ENCODE measurements at regions not wholly inside any gene's neighbourhood (a gene's known extent, or its start where the extent isn't known, plus 50 kb on each side); places are given as distances from the start of the nearest gene placed in this dataset.
"Not testable (repeated sequence)": the region's sequence is repeated elsewhere in the genome, so short reads cannot be mapped to it uniquely, and the experiment has no call there.

DNA sequence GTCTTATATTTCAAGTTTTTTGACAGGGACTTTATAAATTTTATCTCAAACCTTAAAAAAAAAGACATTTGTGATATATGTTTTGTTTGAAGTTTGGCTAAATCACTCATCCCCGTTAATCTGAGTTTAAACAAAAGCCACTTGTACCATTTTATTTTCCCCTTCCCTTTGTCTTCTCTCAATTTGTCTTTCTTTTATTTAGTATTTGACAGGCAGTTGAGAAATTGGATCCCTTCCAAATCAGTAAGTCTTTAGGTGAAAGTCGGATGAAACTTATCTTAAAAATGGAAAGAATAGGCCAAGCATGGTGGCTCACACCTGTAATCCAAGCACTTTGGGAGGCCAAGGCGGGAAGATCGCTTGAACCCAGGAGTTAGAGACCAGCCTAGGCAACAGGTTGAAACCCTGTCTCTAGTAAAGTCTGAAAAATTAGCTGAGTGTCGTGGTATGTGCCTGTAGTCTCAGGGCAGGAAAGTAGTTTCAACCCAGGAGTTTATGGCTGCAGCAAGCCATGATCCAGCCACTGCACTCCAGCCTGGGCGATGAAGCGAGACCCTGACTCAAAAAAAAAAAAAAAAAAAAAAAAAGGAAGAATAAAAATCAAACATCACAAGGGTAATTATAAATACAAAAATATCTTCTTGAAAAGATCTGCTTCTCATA is 394.6 kb upstream of the TPM1 start:
- H3K27ac ChIP-seq (ENCODE audit: low read depth, low read length) = no peak overlapping the region
- peaks cover 0 to 5% of the 10 kb centered on the region in 2 donors for H3K4me1 ChIP-seq (ENCODE audit: control insufficient read depth in 1 of 2, insufficient read depth in 2 of 2, low read length in 2 of 2)
- H3K9ac ChIP-seq (ENCODE audit: low read depth in 1 of 2, low read length in 2 of 2) = no peak overlapping the region
- no peaks in the 10 kb centered on the region for H3K27me3 ChIP-seq (ENCODE audit: control insufficient read depth in 1 of 2, insufficient read depth in 2 of 2, low read length in 2 of 2)
- no peak overlapping the region for H3K4me3 ChIP-seq (ENCODE audit: low read depth in 1 of 2, low read length in 2 of 2)
- no peaks in the 10 kb centered on the region for H3K9me3 ChIP-seq (ENCODE audit: control insufficient read depth in 1 of 2, low read length in 2 of 2)
- peaks cover 0 to 6% of the 10 kb centered on the region in 2 donors for H3K36me3 ChIP-seq (ENCODE audit: control insufficient read depth in 1 of 2, insufficient read depth in 2 of 2, low read length in 2 of 2)

GRCh38 chr15:62648954-62649353 is 393.6 kb upstream of the TPM1 start:
- Histone ChIP-seq H3K27me3 (ENCODE audit: control insufficient read depth in 1 of 2, insufficient read depth in 2 of 2, low read length in 2 of 2) (no peaks in the 10 kb centered on the region), H3K27ac (ENCODE audit: low read depth, low read length) (no peak overlapping the region), H3K9me3 (ENCODE audit: control insufficient read depth in 1 of 2, low read length in 2 of 2) (no peaks in the 10 kb centered on the region), H3K9ac (ENCODE audit: low read depth in 1 of 2, low read length in 2 of 2) (no peak overlapping the region), H3K36me3 (ENCODE audit: control insufficient read depth in 1 of 2, insufficient read depth in 2 of 2, low read length in 2 of 2) (peaks cover under 1 to 9% of the 10 kb centered on the region in 2 donors), H3K4me1 (ENCODE audit: control insufficient read depth in 1 of 2, insufficient read depth in 2 of 2, low read length in 2 of 2) (peaks cover 0 to 5% of the 10 kb centered on the region in 2 donors), H3K4me3 (ENCODE audit: low read depth in 1 of 2, low read length in 2 of 2) (no peak overlapping the region)

GRCh38 chr15:62649793-62650420 is 392.6 kb upstream of the TPM1 start:
- H3K4me1 ChIP-seq (ENCODE audit: control insufficient read depth in 1 of 2, insufficient read depth in 2 of 2, low read length in 2 of 2) = peaks cover 0 to 5% of the 10 kb centered on the region in 2 donors
- no peaks in the 10 kb centered on the region for H3K9me3 ChIP-seq (ENCODE audit: control insufficient read depth in 1 of 2, low read length in 2 of 2)
- H3K27ac ChIP-seq (ENCODE audit: low read depth, low read length) = no peak overlapping the region
- no peak overlapping the region for H3K4me3 ChIP-seq (ENCODE audit: low read depth in 1 of 2, low read length in 2 of 2)
- no peaks in the 10 kb centered on the region for H3K27me3 ChIP-seq (ENCODE audit: control insufficient read depth in 1 of 2, insufficient read depth in 2 of 2, low read length in 2 of 2)
- H3K9ac ChIP-seq (ENCODE audit: low read depth in 1 of 2, low read length in 2 of 2) = no peak overlapping the region
- peaks cover 3 to 9% of the 10 kb centered on the region in 2 donors for H3K36me3 ChIP-seq (ENCODE audit: control insufficient read depth in 1 of 2, insufficient read depth in 2 of 2, low read length in 2 of 2)

GRCh38 chr15:62653122-62653521 is 389.4 kb upstream of the TPM1 start:
- Histone ChIP-seq H3K9me3 (ENCODE audit: control insufficient read depth in 1 of 2, low read length in 2 of 2) (no peaks in the 10 kb centered on the region), H3K4me1 (ENCODE audit: control insufficient read depth in 1 of 2, insufficient read depth in 2 of 2, low read length in 2 of 2) (no peaks in the 10 kb centered on the region), H3K4me3 (ENCODE audit: low read depth in 1 of 2, low read length in 2 of 2) (no peak overlapping the region), H3K36me3 (ENCODE audit: control insufficient read depth in 1 of 2, insufficient read depth in 2 of 2, low read length in 2 of 2) (peaks cover 14 to 34% of the 10 kb centered on the region in 2 donors), H3K27ac (ENCODE audit: low read depth, low read length) (no peak overlapping the region), H3K9ac (ENCODE audit: low read depth in 1 of 2, low read length in 2 of 2) (no peak overlapping the region), H3K27me3 (ENCODE audit: control insufficient read depth in 1 of 2, insufficient read depth in 2 of 2, low read length in 2 of 2) (no peaks in the 10 kb centered on the region)

- Histone ChIP-seq H3K36me3 (ENCODE audit: control insufficient read depth in 1 of 2, insufficient read depth in 2 of 2, low read length in 2 of 2) (peaks cover 23 to 39% of the 10 kb centered on the region in 2 donors), H3K4me3 (ENCODE audit: low read depth in 1 of 2, low read length in 2 of 2) (no peak overlapping the region)
These were observed 386.5 kb upstream of the TPM1 start for GRCh38 chr15:62656071-62656470.

GRCh38 chr15:62657501-62657900 is 385.0 kb upstream of the TPM1 start:
- H3K9ac ChIP-seq (ENCODE audit: low read depth in 1 of 2, low read length in 2 of 2); H3K4me1 ChIP-seq (ENCODE audit: control insufficient read depth in 1 of 2, insufficient read depth in 2 of 2, low read length in 2 of 2); H3K27ac ChIP-seq (ENCODE audit: low read depth, low read length); H3K4me3 ChIP-seq (ENCODE audit: low read depth in 1 of 2, low read length in 2 of 2); H3K27me3 ChIP-seq (ENCODE audit: control insufficient read depth in 1 of 2, insufficient read depth in 2 of 2, low read length in 2 of 2); H3K9me3 ChIP-seq (ENCODE audit: control insufficient read depth in 1 of 2, low read length in 2 of 2): not testable (repeated sequence)
- H3K36me3 ChIP-seq (ENCODE audit: control insufficient read depth in 1 of 2, insufficient read depth in 2 of 2, low read length in 2 of 2) = peaks cover 23 to 39% of the 10 kb centered on the region in 2 donors

More at GRCh38 chr15:62656071-62656470, 386.5 kb upstream of the TPM1 start:
- Histone ChIP-seq H3K27ac (ENCODE audit: low read depth, low read length) (no peak overlapping the region), H3K9me3 (ENCODE audit: control insufficient read depth in 1 of 2, low read length in 2 of 2) (no peaks in the 10 kb centered on the region), H3K27me3 (ENCODE audit: control insufficient read depth in 1 of 2, insufficient read depth in 2 of 2, low read length in 2 of 2) (no peaks in the 10 kb centered on the region), H3K9ac (ENCODE audit: low read depth in 1 of 2, low read length in 2 of 2) (no peak overlapping the region), H3K4me1 (ENCODE audit: control insufficient read depth in 1 of 2, insufficient read depth in 2 of 2, low read length in 2 of 2) (no peaks in the 10 kb centered on the region)

DNA sequence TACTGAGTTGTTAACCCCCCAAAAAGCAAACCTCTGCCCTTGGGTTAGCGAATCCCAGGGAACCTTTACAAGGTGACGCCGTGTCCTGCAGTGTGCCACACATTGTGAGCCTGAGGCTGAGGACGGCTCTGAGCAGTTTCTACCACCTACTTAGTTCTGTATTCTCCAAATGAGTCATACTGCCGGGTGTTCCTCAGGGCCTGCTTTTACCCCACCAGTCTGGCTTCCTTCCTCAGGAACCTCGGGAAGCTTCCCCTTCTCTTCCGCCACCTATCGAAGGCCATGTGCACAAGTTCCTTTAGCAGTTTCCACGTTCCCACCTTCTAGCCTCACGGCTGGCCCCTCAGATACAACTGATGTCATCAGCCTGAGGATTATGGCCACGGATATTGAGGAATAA is 384.0 kb upstream of the TPM1 start:
- peaks cover 23 to 34% of the 10 kb centered on the region in 2 donors for H3K36me3 ChIP-seq (ENCODE audit: control insufficient read depth in 1 of 2, insufficient read depth in 2 of 2, low read length in 2 of 2)
- H3K9ac ChIP-seq (ENCODE audit: low read depth in 1 of 2, low read length in 2 of 2) = no peak overlapping the region
- no peaks in the 10 kb centered on the region for H3K27me3 ChIP-seq (ENCODE audit: control insufficient read depth in 1 of 2, insufficient read depth in 2 of 2, low read length in 2 of 2)
- H3K4me1 ChIP-seq (ENCODE audit: control insufficient read depth in 1 of 2, insufficient read depth in 2 of 2, low read length in 2 of 2) = no peaks in the 10 kb centered on the region
- H3K4me3 ChIP-seq (ENCODE audit: low read depth in 1 of 2, low read length in 2 of 2) = no peak overlapping the region
- H3K27ac ChIP-seq (ENCODE audit: low read depth, low read length) = no peak overlapping the region
- H3K9me3 ChIP-seq (ENCODE audit: control insufficient read depth in 1 of 2, low read length in 2 of 2) = no peaks in the 10 kb centered on the region

GRCh38 chr15:62663547-62663946 is 379.0 kb upstream of the TPM1 start:
- H3K27ac ChIP-seq (ENCODE audit: low read depth, low read length) = no peak overlapping the region
- H3K36me3 ChIP-seq (ENCODE audit: control insufficient read depth in 1 of 2, insufficient read depth in 2 of 2, low read length in 2 of 2) = peaks cover 6 to 11% of the 10 kb centered on the region in 2 donors

GRCh38 chr15:62665449-62665848 is 377.1 kb upstream of the TPM1 start:
- H3K27me3 ChIP-seq (ENCODE audit: control insufficient read depth in 1 of 2, insufficient read depth in 2 of 2, low read length in 2 of 2) = no peaks in the 10 kb centered on the region
- H3K27ac ChIP-seq (ENCODE audit: low read depth, low read length) = no peak overlapping the region
- H3K9me3 ChIP-seq (ENCODE audit: control insufficient read depth in 1 of 2, low read length in 2 of 2) = no peaks in the 10 kb centered on the region
- no peak overlapping the region for H3K9ac ChIP-seq (ENCODE audit: low read depth in 1 of 2, low read length in 2 of 2)
- H3K36me3 ChIP-seq (ENCODE audit: control insufficient read depth in 1 of 2, insufficient read depth in 2 of 2, low read length in 2 of 2) = peaks cover 0 to 13% of the 10 kb centered on the region in 2 donors
- no peak overlapping the region for H3K4me3 ChIP-seq (ENCODE audit: low read depth in 1 of 2, low read length in 2 of 2)
- H3K4me1 ChIP-seq (ENCODE audit: control insufficient read depth in 1 of 2, insufficient read depth in 2 of 2, low read length in 2 of 2) = no peaks in the 10 kb centered on the region

More at GRCh38 chr15:62663547-62663946, 379.0 kb upstream of the TPM1 start:
- H3K9ac ChIP-seq (ENCODE audit: low read depth in 1 of 2, low read length in 2 of 2) = no peak overlapping the region
- H3K4me1 ChIP-seq (ENCODE audit: control insufficient read depth in 1 of 2, insufficient read depth in 2 of 2, low read length in 2 of 2) = no peaks in the 10 kb centered on the region
- H3K9me3 ChIP-seq (ENCODE audit: control insufficient read depth in 1 of 2, low read length in 2 of 2) = no peaks in the 10 kb centered on the region
- no peaks in the 10 kb centered on the region for H3K27me3 ChIP-seq (ENCODE audit: control insufficient read depth in 1 of 2, insufficient read depth in 2 of 2, low read length in 2 of 2)
- H3K4me3 ChIP-seq (ENCODE audit: low read depth in 1 of 2, low read length in 2 of 2) = no peak overlapping the region

GRCh38 chr15:62666046-62666445 is 376.5 kb upstream of the TPM1 start:
- no peak overlapping the region for H3K9ac ChIP-seq (ENCODE audit: low read depth in 1 of 2, low read length in 2 of 2)
- no peaks in the 10 kb centered on the region for H3K9me3 ChIP-seq (ENCODE audit: control insufficient read depth in 1 of 2, low read length in 2 of 2)
- peaks cover 0 to 13% of the 10 kb centered on the region in 2 donors for H3K36me3 ChIP-seq (ENCODE audit: control insufficient read depth in 1 of 2, insufficient read depth in 2 of 2, low read length in 2 of 2)
- no peak overlapping the region for H3K27ac ChIP-seq (ENCODE audit: low read depth, low read length)
- H3K4me3 ChIP-seq (ENCODE audit: low read depth in 1 of 2, low read length in 2 of 2) = no peak overlapping the region
- no peaks in the 10 kb centered on the region for H3K4me1 ChIP-seq (ENCODE audit: control insufficient read depth in 1 of 2, insufficient read depth in 2 of 2, low read length in 2 of 2)
- H3K27me3 ChIP-seq (ENCODE audit: control insufficient read depth in 1 of 2, insufficient read depth in 2 of 2, low read length in 2 of 2) = no peaks in the 10 kb centered on the region
